Uterus (tissue), 2 donors: ENCODE measurements at regions not wholly inside any gene's neighbourhood (a gene's known extent, or its start where the extent isn't known, plus 50 kb on each side); places are given as distances from the start of the nearest gene placed in this dataset.

Experiments used
- CTCF ChIP-seq, 4 experiments: fragments of 200-600 bp in 2 of 4; fragments of 450-650 bp in 2 of 4; sonication (generic) in 2 of 4; IDR thresholded peaks; one replicate each; pipeline ENCODE4 v1.5.1; 2016 to 2019; ENCODE audit warnings: antibody characterized with exemption in 4 of 4, mild to moderate bottlenecking in 2 of 4, moderate library complexity in 1 of 4
- POLR2A ChIP-seq, 2 donors: fragments of 450-650 bp; IDR thresholded peaks; one replicate each; pipeline ENCODE4 v1.6.1; 2016; ENCODE audit warnings: antibody characterized with exemption in 2 of 2, mild to moderate bottlenecking in 1 of 2, moderate library complexity in 1 of 2

- TF ChIP-seq CTCF (IDR thresholded peaks at IDR 0.05) (no peak), POLR2A (IDR thresholded peaks at IDR 0.05) (no peak)
Measured at GRCh38 chr14:22040781-22041125, 367.1 kb upstream of the OR4E1 start.
